SKM-1 (cell line): ENCODE measurements at regions not wholly inside any gene's neighbourhood (a gene's known extent, or its start where the extent isn't known, plus 50 kb on each side); places are given as distances from the start of the nearest gene placed in this dataset.
A peak's percentile ranks its signal among the peaks of the same experiment; 100 is the strongest.

Experiments
- DNase-seq: peaks from one replicate; lab custom pipeline; 2025; ENCODE audit not compliant: unreplicated experiment; lab: John Stamatoyannopoulos, UW

- DNase-seq, result peak; percentile 17
These were observed 127.0 kb downstream of the CHSY1 start for GRCh38 chr15:101124731-101125451.

GRCh38 chr15:101123222-101123910 is 128.5 kb downstream of the CHSY1 start:
- DNase-seq, result no peak

- no peak for DNase-seq
These were observed 129.0 kb downstream of the CHSY1 start for GRCh38 chr15:101122806-101123205.

- no peak for DNase-seq
These were observed 129.6 kb downstream of the CHSY1 start for GRCh38 chr15:101122266-101122665.

GRCh38 chr15:101121511-101122090 is 130.2 kb downstream of the CHSY1 start:
- no peak for DNase-seq

GRCh38 chr15:101120987-101121386 is 130.9 kb downstream of the CHSY1 start:
- no peak for DNase-seq

- no peak for DNase-seq
These were observed 131.4 kb downstream of the CHSY1 start for GRCh38 chr15:101120473-101120872.
